ENCODE measurements at regions not wholly inside any gene's neighbourhood (a gene's known extent, or its start where the extent isn't known, plus 50 kb on each side); places are given as distances from the start of the nearest gene placed in this dataset.

DNA sequence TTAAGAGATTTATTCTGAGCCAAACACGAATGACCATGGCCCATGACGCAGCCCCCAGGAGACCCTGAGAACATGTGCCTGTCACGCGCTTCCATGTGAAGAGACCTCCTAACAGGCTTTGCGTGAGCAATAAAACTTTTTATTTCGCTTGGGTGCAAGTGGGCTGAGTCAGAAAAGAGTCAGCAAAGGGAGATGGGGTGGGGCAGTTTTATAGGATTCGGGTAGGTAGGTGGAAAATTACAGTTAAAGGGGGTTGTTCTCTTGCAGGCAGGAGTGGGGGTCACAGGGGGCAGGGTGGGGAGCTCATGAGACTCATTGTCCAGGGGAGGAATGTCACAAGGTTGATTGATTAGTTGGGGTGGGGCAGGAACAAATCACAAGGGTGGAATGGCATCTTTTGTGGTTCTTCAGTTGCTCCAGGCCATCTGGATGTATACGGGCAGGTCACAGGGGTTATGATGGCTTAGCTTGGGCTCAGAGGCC, 77.2 kb upstream of the FTH1 start (continued):
- TF ChIP-seq, protein P1, sequence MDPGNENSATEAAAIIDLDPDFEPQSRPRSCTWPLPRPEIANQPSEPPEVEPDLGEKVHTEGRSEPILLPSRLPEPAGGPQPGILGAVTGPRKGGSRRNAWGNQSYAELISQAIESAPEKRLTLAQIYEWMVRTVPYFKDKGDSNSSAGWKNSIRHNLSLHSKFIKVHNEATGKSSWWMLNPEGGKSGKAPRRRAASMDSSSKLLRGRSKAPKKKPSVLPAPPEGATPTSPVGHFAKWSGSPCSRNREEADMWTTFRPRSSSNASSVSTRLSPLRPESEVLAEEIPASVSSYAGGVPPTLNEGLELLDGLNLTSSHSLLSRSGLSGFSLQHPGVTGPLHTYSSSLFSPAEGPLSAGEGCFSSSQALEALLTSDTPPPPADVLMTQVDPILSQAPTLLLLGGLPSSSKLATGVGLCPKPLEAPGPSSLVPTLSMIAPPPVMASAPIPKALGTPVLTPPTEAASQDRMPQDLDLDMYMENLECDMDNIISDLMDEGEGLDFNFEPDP (CRISPR knock-in tag; IDR thresholded peaks at IDR 0.05), result no peak
- TF ChIP-seq CREB1 (IDR thresholded peaks at IDR 0.05) (no peak), CREB1 (CRISPR knock-in tag; IDR thresholded peaks at IDR 0.05) (no peak), TCF7 (IDR thresholded peaks at IDR 0.05; ENCODE audit: borderline replicate concordance) (no peak), MEIS2 (IDR thresholded peaks at IDR 0.05; ENCODE audit: partially characterized antibody) (no peak)

DNA sequence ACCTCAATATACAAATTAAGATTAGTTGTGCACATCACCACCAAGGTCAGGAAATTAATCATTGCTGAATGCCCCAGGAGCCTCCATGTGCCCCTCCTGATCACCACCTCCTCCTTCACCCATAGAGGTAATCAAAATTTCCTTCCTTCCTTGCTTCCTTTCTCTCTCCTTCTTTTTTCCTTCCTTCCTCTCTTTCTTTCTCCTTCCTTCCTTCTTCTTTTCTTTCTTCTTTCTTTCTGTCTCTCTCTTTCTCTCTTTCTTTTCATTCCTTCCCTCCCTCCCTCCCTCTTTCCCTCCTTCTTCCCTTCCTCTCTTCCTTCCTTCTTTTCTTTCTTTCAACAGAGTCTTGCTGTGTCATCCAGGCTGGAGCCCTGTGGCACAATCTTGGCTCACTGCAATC, 67.9 kb upstream of the FTH1 start:
- BruUV-seq (replicated peaks), result no TSS peak
- no peak for FAIRE-seq
- no peak overlapping the region for H3K27ac ChIP-seq (ENCODE audit: extremely low read depth, low read depth, low read length)

More for the DNA sequence above, 67.9 kb upstream of the FTH1 start:
- no peak for DNase-seq (ENCODE audit: extremely low read depth in 1 of 4, low spot score in 3 of 4)
- ATAC-seq, result no peak
- Histone ChIP-seq H4K20me1 (replicated peaks; ENCODE audit: control insufficient read depth, insufficient read depth, low read length) (no peaks in the 10 kb centered on the region), H3K9me1 (ENCODE audit: control insufficient read depth, insufficient read depth, low read length) (no peaks in the 10 kb centered on the region), H3K4me3 (no peak overlapping the region), H2AFZ (ENCODE audit: low read depth, low read length) (no peak overlapping the region), H3K4me2 (ENCODE audit: insufficient read depth, low read length) (no peak overlapping the region), H3K27me3 (ENCODE audit: control insufficient read depth in 2 of 2, insufficient read depth in 2 of 2, low read length in 2 of 2) (no peaks in the 10 kb centered on the region), H3K36me3 (ENCODE audit: control insufficient read depth, insufficient read depth, low read length) (no peaks in the 10 kb centered on the region), H3K4me1 (replicated peaks in 1 of 2; ENCODE audit: control insufficient read depth in 2 of 2, insufficient read depth in 2 of 2, low read length in 2 of 2) (peaks cover 4 to 8% of the 10 kb centered on the region in 2 experiments; a peak in 3 of 5 replicates), H3K9ac (ENCODE audit: insufficient read depth in 1 of 2, low read depth in 2 of 2, low read length in 2 of 2) (no peak overlapping the region), H3K9me3 (replicated peaks; ENCODE audit: control insufficient read depth, insufficient read depth, low read depth, low read length) (no peaks in the 10 kb centered on the region), H3K79me2 (ENCODE audit: control insufficient read depth, insufficient read depth, low read length) (no peaks in the 10 kb centered on the region)
- in situ Hi-C loops (cut with MboI) (no loop called here), intact Hi-C loops (cut with micrococcal nuclease) (no loop called here)
- ChIA-PET CTCF (ENCODE audit: low intra/inter-chr PET ratio) (no interaction called here), POLR2A (no interaction called here)
- no peak for TF ChIP-seq CBX8 (IDR thresholded peaks at IDR 0.05; ENCODE audit: borderline replicate concordance, extremely low read depth, low read depth, low read length, poor library complexity, severe bottlenecking)
- TF ChIP-seq ZNF140 (CRISPR knock-in tag; IDR thresholded peaks at IDR 0.05), result no peak
- no peak for TF ChIP-seq POLR3G (IDR thresholded peaks at IDR 0.05; ENCODE audit: extremely low read depth, insufficient read length, insufficient replicate concordance)
- TF ChIP-seq, protein P2, sequence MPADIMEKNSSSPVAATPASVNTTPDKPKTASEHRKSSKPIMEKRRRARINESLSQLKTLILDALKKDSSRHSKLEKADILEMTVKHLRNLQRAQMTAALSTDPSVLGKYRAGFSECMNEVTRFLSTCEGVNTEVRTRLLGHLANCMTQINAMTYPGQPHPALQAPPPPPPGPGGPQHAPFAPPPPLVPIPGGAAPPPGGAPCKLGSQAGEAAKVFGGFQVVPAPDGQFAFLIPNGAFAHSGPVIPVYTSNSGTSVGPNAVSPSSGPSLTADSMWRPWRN (IDR thresholded peaks at IDR 0.05; ENCODE audit: low read depth), result no peak
- TF ChIP-seq, protein P3, sequence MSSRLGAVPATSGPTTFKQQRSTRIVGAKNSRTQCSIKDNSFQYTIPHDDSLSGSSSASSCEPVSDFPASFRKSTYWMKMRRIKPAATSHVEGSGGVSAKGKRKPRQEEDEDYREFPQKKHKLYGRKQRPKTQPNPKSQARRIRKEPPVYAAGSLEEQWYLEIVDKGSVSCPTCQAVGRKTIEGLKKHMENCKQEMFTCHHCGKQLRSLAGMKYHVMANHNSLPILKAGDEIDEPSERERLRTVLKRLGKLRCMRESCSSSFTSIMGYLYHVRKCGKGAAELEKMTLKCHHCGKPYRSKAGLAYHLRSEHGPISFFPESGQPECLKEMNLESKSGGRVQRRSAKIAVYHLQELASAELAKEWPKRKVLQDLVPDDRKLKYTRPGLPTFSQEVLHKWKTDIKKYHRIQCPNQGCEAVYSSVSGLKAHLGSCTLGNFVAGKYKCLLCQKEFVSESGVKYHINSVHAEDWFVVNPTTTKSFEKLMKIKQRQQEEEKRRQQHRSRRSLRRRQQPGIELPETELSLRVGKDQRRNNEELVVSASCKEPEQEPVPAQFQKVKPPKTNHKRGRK (tag; IDR thresholded peaks at IDR 0.05), result peak; percentile 68
- 0 out of 2 replicates have a peak, but pooled peaks have one; percentile 20 for TF ChIP-seq C11orf30 (IDR thresholded peaks at IDR 0.05; ENCODE audit: low read depth)
- TF ChIP-seq TSC22D4 (tag; IDR thresholded peaks at IDR 0.05), result no peak
- TF ChIP-seq ZNF212 (CRISPR knock-in tag; IDR thresholded peaks at IDR 0.05), result no peak
